ENCODE measurements at regions not wholly inside any gene's neighbourhood (a gene's known extent, or its start where the extent isn't known, plus 50 kb on each side); places are given as distances from the start of the nearest gene placed in this dataset.

- no peaks in the 10 kb centered on the region for H3K9me3 ChIP-seq
- no peaks in the 10 kb centered on the region for H3K36me3 ChIP-seq
- H3K4me1 ChIP-seq, result no peaks in the 10 kb centered on the region
- no peak overlapping the region for H3K4me3 ChIP-seq
- intact Hi-C loops (cut with DNase I; ENCODE audit: low total_unique reads), result no loop called here
- H3K27me3 ChIP-seq, result no peaks in the 10 kb centered on the region
- TF ChIP-seq, protein P1, sequence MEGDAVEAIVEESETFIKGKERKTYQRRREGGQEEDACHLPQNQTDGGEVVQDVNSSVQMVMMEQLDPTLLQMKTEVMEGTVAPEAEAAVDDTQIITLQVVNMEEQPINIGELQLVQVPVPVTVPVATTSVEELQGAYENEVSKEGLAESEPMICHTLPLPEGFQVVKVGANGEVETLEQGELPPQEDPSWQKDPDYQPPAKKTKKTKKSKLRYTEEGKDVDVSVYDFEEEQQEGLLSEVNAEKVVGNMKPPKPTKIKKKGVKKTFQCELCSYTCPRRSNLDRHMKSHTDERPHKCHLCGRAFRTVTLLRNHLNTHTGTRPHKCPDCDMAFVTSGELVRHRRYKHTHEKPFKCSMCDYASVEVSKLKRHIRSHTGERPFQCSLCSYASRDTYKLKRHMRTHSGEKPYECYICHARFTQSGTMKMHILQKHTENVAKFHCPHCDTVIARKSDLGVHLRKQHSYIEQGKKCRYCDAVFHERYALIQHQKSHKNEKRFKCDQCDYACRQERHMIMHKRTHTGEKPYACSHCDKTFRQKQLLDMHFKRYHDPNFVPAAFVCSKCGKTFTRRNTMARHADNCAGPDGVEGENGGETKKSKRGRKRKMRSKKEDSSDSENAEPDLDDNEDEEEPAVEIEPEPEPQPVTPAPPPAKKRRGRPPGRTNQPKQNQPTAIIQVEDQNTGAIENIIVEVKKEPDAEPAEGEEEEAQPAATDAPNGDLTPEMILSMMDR (IDR thresholded peaks at IDR 0.05), result no peak
- H3K27ac ChIP-seq, result no peak overlapping the region
- no peak for DNase-seq
Measured at GRCh38 chr13:97700306-97700848, 253.1 kb upstream of the IPO5 start.

- TF ChIP-seq, protein P1 (IDR thresholded peaks at IDR 0.05), result no peak
- intact Hi-C loops (cut with DNase I; ENCODE audit: low total_unique reads), result no loop called here
- Histone ChIP-seq H3K4me1 (no peaks in the 10 kb centered on the region), H3K27me3 (no peaks in the 10 kb centered on the region), H3K36me3 (no peaks in the 10 kb centered on the region), H3K27ac (no peak overlapping the region), H3K4me3 (no peak overlapping the region), H3K9me3 (no peaks in the 10 kb centered on the region)
- DNase-seq, result no peak
Measured at GRCh38 chr13:97702614-97703013, 250.9 kb upstream of the IPO5 start.

DNA sequence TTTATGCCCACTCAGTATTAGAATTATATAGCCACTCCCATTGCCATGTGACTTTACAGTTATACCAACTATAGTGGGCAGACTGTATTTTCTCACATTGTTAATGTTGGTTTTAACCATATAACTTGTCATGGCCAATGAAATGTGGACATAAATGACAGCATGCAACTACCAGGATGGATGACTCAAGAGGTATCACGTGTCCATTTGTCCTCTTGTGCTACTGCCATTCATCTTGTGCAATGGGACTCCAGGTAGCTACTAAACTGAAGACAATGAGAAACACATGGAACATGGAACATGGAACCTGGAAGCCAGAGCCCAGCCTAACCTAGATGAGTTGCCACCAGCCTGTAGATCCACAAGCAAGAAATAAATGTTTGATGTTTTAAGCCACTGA lies 242.7 kb upstream of the IPO5 start:
- Histone ChIP-seq H3K27me3 (no peaks in the 10 kb centered on the region), H3K36me3 (no peaks in the 10 kb centered on the region), H3K9me3 (peaks cover 0 to 11% (median 0%) of the 10 kb centered on the region in 3 donors), H3K4me1 (no peaks in the 10 kb centered on the region), H3K4me3 (no peak overlapping the region), H3K27ac (no peak overlapping the region)
- TF ChIP-seq, protein P1 (IDR thresholded peaks at IDR 0.05), result no peak
- intact Hi-C loops (cut with DNase I; ENCODE audit: low total_unique reads), result no loop called here
- no peak for DNase-seq

GRCh38 chr13:97712770-97713169 lies 240.7 kb upstream of the IPO5 start:
- intact Hi-C loops (cut with DNase I; ENCODE audit: low total_unique reads), result no loop called here

GRCh38 chr13:97715763-97716162 lies 237.7 kb upstream of the IPO5 start:
- intact Hi-C loops (cut with DNase I; ENCODE audit: low total_unique reads), result no loop called here

More at GRCh38 chr13:97712770-97713169, 240.7 kb upstream of the IPO5 start:
- Histone ChIP-seq H3K4me1 (no peaks in the 10 kb centered on the region), H3K27ac (no peak overlapping the region), H3K27me3 (no peaks in the 10 kb centered on the region), H3K36me3 (no peaks in the 10 kb centered on the region), H3K4me3 (no peak overlapping the region), H3K9me3 (peaks cover 0 to 11% (median 0%) of the 10 kb centered on the region in 3 donors)
- TF ChIP-seq, protein P1 (IDR thresholded peaks at IDR 0.05), result no peak
- no peak for DNase-seq

More at GRCh38 chr13:97715763-97716162, 237.7 kb upstream of the IPO5 start:
- Histone ChIP-seq H3K9me3 (peaks cover 0 to 11% (median 0%) of the 10 kb centered on the region in 3 donors), H3K27ac (no peak overlapping the region), H3K36me3 (no peaks in the 10 kb centered on the region), H3K4me3 (no peak overlapping the region), H3K27me3 (no peaks in the 10 kb centered on the region), H3K4me1 (no peaks in the 10 kb centered on the region)
- no peak for DNase-seq
- TF ChIP-seq, protein P1 (IDR thresholded peaks at IDR 0.05), result no peak
